Activated CD4-positive, alpha-beta memory T cell treated with anti-CD3 and anti-CD28 coated beads for 36 hours (primary cell): ENCODE measurements at regions not wholly inside any gene's neighbourhood (a gene's known extent, or its start where the extent isn't known, plus 50 kb on each side); places are given as distances from the start of the nearest gene placed in this dataset.
"Not testable (repeated sequence)": the region's sequence is repeated elsewhere in the genome, so short reads cannot be mapped to it uniquely, and the experiment has no call there.

Experiments
- CTCF ChIA-PET: fragments of 350-600 bp; sonication (Branson Sonifier 250); formaldehyde crosslinking; loops from one replicate; lab custom pipeline; 2021; ENCODE audit warnings: antibody characterized with exemption, inconsistent platforms; lab: Charles Lee
- POLR2A ChIA-PET: fragments of 350-600 bp; sonication (Branson Sonifier 250); formaldehyde crosslinking; loops from one replicate; lab custom pipeline; 2021; ENCODE audit warnings: antibody characterized with exemption; lab: Charles Lee
- DNase-seq: peaks from one replicate; pipeline ENCODE4 v3.0.0-alpha.2; 2020
- H3K27ac Mint-ChIP-seq: one replicate; pipeline ENCODE4 v1.8.0; 2021; ENCODE audit warnings: mixed read lengths
- H3K27me3 Mint-ChIP-seq: one replicate; pipeline ENCODE4 v1.8.0; 2021; ENCODE audit warnings: mixed read lengths
- H3K36me3 Mint-ChIP-seq: one replicate; pipeline ENCODE4 v1.8.0; 2021; ENCODE audit warnings: mixed read lengths
- H3K4me1 Mint-ChIP-seq: one replicate; pipeline ENCODE4 v1.8.0; 2021; ENCODE audit warnings: low read depth, mixed read lengths
- H3K4me3 Mint-ChIP-seq: one replicate; pipeline ENCODE4 v1.8.0; 2021; ENCODE audit warnings: mild to moderate bottlenecking, mixed read lengths
- H3K9me3 Mint-ChIP-seq: one replicate; pipeline ENCODE4 v1.8.0; 2021; ENCODE audit warnings: mixed read lengths
- intact Hi-C: fragments of 100-400 bp; cut with micrococcal nuclease; formaldehyde crosslinking; loops from one replicate; pipeline ENCODE4 v1.15.1; 2023

DNA sequence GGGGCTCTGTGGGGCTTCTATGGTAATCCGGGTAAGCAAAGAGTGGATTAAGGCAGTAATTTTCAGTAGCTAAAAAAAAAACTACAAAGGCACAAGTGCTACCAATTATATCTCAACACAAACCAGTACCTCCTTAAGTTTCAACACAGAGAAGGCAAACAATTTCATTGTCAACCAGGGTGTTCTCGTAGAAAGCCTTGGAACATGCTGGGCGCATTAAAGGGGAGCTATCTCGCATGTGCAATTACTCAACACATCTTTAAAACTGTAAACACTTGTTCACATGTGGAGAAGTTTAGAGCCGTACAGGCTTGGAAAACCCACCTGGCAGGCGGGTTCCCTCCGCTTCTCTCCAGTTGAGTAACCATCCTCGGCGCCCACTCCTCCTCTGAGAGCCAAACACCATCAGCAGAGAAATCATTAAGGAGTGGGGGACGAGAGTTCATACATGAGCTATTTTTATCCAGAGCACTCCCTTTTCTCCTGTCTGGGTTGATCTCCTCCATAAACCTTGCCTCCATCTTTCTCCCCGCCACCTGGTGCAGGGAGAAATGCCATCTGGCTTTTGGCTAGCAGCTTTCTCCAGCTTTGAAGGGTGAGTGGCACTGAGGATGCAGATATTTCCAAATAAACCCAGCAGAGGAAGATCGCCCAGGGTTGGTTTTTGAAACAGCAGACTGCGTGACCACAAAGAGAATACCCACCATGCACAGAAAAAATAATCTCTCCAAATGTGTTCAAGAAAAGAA lies 287.1 kb downstream of the WDR11 start:
- Mint-ChIP-seq H3K9me3 (peaks cover 8% of the 10 kb centered on the region), H3K4me1 (no peaks in the 10 kb centered on the region), H3K27me3 (no peaks in the 10 kb centered on the region), H3K4me3 (no peak overlapping the region), H3K27ac (no peak overlapping the region), H3K36me3 (no peaks in the 10 kb centered on the region)
- ChIA-PET POLR2A (no interaction called here), CTCF (no interaction called here)
- no peak for DNase-seq
- intact Hi-C loops, result no loop called here

DNA sequence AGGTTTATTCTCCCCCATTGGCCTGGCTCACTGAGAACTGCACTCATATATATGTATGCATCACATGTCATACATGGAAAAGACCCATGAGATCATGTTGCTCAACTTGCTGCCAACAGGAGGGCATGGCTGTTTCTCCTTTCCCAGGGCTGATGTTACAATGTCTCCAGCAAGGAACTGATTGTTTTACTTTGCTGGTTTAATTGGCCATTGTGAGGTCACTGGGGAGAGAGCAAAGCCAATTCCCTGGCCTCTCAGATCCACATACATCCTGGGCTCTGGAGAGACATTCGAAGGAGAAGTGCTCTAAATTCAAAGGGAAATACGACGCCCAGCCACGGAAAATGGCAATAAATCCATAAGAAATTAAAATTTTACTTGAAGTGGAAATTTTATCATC lies 287.8 kb downstream of the WDR11 start:
- CTCF ChIA-PET, result no interaction called here
- intact Hi-C loops, result no loop called here
- Mint-ChIP-seq H3K9me3 (peaks cover 13% of the 10 kb centered on the region), H3K27me3 (no peaks in the 10 kb centered on the region), H3K4me3 (no peak overlapping the region), H3K4me1 (no peaks in the 10 kb centered on the region), H3K27ac (no peak overlapping the region), H3K36me3 (no peaks in the 10 kb centered on the region)
- DNase-seq, result no peak
- POLR2A ChIA-PET, result no interaction called here

DNA sequence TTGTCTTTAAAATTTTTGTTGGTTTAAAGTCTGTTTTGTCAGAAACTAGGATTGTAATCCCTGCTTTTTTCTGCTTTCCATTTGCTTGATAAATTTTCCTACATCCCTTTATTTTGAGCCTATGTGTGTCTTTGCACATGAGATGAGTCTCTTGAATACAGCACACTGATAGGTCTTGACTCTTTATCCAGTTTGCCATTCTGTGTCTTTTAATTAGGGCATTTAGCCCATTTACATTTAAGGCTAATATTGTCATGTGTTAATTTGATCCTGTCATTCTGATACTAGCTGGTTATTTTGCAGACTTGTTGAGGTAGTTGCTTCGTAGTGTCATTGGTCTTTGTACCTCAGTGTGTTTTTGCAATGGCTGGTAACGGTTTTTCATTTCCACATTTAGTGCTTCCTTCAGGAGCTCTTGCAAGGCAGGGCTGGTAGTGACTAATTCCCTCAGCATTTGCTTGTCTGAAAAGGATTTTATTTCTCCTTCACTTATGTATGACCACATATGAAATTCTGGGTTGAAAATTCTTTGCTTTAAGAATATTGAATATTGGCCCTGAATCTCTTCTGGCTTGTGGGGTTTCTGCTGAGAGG lies 294.7 kb downstream of the WDR11 start:
- CTCF ChIA-PET, intact Hi-C loops, H3K27ac Mint-ChIP-seq, H3K27me3 Mint-ChIP-seq, H3K36me3 Mint-ChIP-seq, POLR2A ChIA-PET, H3K4me3 Mint-ChIP-seq, DNase-seq, H3K4me1 Mint-ChIP-seq: not testable (repeated sequence)
- peaks cover 32% of the 10 kb centered on the region for H3K9me3 Mint-ChIP-seq

- Mint-ChIP-seq H3K36me3 (no peaks in the 10 kb centered on the region), H3K27me3 (no peaks in the 10 kb centered on the region), H3K9me3 (peaks cover 19% of the 10 kb centered on the region), H3K4me1 (no peaks in the 10 kb centered on the region), H3K27ac (no peak overlapping the region), H3K4me3 (no peak overlapping the region)
- intact Hi-C loops, result no loop called here
- ChIA-PET CTCF (no interaction called here), POLR2A (no interaction called here)
- no peak for DNase-seq
These were observed 297.8 kb downstream of the WDR11 start for GRCh38 chr10:121148921-121149320.

GRCh38 chr10:121152033-121152432 lies 300.9 kb downstream of the WDR11 start:
- POLR2A ChIA-PET, result no interaction called here
- intact Hi-C loops, result no loop called here

GRCh38 chr10:121152935-121153334 lies 301.8 kb downstream of the WDR11 start:
- Mint-ChIP-seq H3K36me3 (no peaks in the 10 kb centered on the region), H3K27me3 (no peaks in the 10 kb centered on the region), H3K4me1 (no peaks in the 10 kb centered on the region), H3K9me3 (no peaks in the 10 kb centered on the region), H3K4me3 (no peak overlapping the region), H3K27ac (no peak overlapping the region)
- ChIA-PET POLR2A (no interaction called here), CTCF (no interaction called here)
- intact Hi-C loops, result no loop called here
- no peak for DNase-seq

More at GRCh38 chr10:121152033-121152432, 300.9 kb downstream of the WDR11 start:
- no peak overlapping the region for H3K4me3 Mint-ChIP-seq
- CTCF ChIA-PET, result no interaction called here
- H3K9me3 Mint-ChIP-seq, result no peaks in the 10 kb centered on the region
- no peaks in the 10 kb centered on the region for H3K36me3 Mint-ChIP-seq
- H3K27me3 Mint-ChIP-seq, result no peaks in the 10 kb centered on the region
- no peak for DNase-seq
- H3K27ac Mint-ChIP-seq, result no peak overlapping the region
- H3K4me1 Mint-ChIP-seq, result no peaks in the 10 kb centered on the region

GRCh38 chr10:121154310-121154709 lies 303.1 kb downstream of the WDR11 start:
- Mint-ChIP-seq H3K4me1 (no peaks in the 10 kb centered on the region), H3K27me3 (no peaks in the 10 kb centered on the region), H3K27ac (no peak overlapping the region), H3K9me3 (no peaks in the 10 kb centered on the region), H3K4me3 (no peak overlapping the region), H3K36me3 (no peaks in the 10 kb centered on the region)
- POLR2A ChIA-PET, result no interaction called here
- intact Hi-C loops, result no loop called here
- CTCF ChIA-PET, result no interaction called here
- DNase-seq, result no peak

DNA sequence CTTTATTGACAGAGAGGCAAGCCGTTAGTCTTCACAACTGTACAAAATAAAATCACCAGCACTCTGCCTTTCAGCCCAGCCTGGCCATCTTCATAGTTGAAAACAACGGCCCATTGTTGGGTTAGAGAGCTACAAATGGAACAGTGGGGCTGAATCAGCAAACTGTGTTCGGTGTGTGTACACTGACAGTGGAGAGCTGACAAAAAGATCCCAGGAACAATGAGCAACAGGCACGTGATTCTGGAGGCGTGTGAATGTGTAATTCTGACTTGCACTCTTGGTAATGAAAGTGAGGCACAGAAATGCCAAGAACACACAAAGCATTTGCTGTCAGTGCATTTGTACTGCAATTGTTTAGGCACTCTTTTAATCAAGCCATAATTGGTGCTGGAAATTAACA lies 303.7 kb downstream of the WDR11 start:
- DNase-seq, result no peak
- ChIA-PET CTCF (no interaction called here), POLR2A (no interaction called here)
- H3K4me1 Mint-ChIP-seq, result no peaks in the 10 kb centered on the region
- no peak overlapping the region for H3K4me3 Mint-ChIP-seq
- intact Hi-C loops, result no loop called here
- H3K9me3 Mint-ChIP-seq, result no peaks in the 10 kb centered on the region
- no peak overlapping the region for H3K27ac Mint-ChIP-seq
- no peaks in the 10 kb centered on the region for H3K36me3 Mint-ChIP-seq
- no peaks in the 10 kb centered on the region for H3K27me3 Mint-ChIP-seq

- intact Hi-C loops, result no loop called here
- Mint-ChIP-seq H3K9me3 (no peaks in the 10 kb centered on the region), H3K36me3 (no peaks in the 10 kb centered on the region), H3K27me3 (no peaks in the 10 kb centered on the region), H3K4me1 (no peaks in the 10 kb centered on the region), H3K4me3 (no peak overlapping the region), H3K27ac (no peak overlapping the region)
- ChIA-PET POLR2A (no interaction called here), CTCF (no interaction called here)
- no peak for DNase-seq
These were observed 304.7 kb downstream of the WDR11 start for GRCh38 chr10:121155742-121156474.

GRCh38 chr10:121157998-121158397 lies 306.8 kb downstream of the WDR11 start:
- POLR2A ChIA-PET, result no interaction called here
- Mint-ChIP-seq H3K27me3 (no peaks in the 10 kb centered on the region), H3K4me3 (no peak overlapping the region), H3K9me3 (peaks cover 4% of the 10 kb centered on the region), H3K36me3 (no peaks in the 10 kb centered on the region), H3K4me1 (no peaks in the 10 kb centered on the region), H3K27ac (no peak overlapping the region)
- intact Hi-C loops, result no loop called here
- CTCF ChIA-PET, result no interaction called here
- no peak for DNase-seq

GRCh38 chr10:121158988-121159579 lies 307.9 kb downstream of the WDR11 start:
- intact Hi-C loops, result no loop called here
- Mint-ChIP-seq H3K27me3 (no peaks in the 10 kb centered on the region), H3K36me3 (peaks cover 1% of the 10 kb centered on the region), H3K27ac (no peak overlapping the region), H3K4me1 (no peaks in the 10 kb centered on the region), H3K4me3 (no peak overlapping the region), H3K9me3 (peaks cover 6% of the 10 kb centered on the region)
- POLR2A ChIA-PET, result interaction anchor here (0.6 kb wide), 1 partner anchor 785 kb away, joined by 4 read pairs; no protein-coding TSS in a partner anchor
- DNase-seq, result no peak
- CTCF ChIA-PET, result no interaction called here

GRCh38 chr10:121159670-121160069 lies 308.5 kb downstream of the WDR11 start:
- peaks cover 1% of the 10 kb centered on the region for H3K36me3 Mint-ChIP-seq
- H3K27ac Mint-ChIP-seq, result no peak overlapping the region
- no peaks in the 10 kb centered on the region for H3K27me3 Mint-ChIP-seq
- H3K9me3 Mint-ChIP-seq, result peaks cover 6% of the 10 kb centered on the region
- ChIA-PET POLR2A (interaction anchor here (0.6 kb wide), 1 partner anchor 785 kb away, joined by 4 read pairs; no protein-coding TSS in a partner anchor), CTCF (no interaction called here)
- no peaks in the 10 kb centered on the region for H3K4me1 Mint-ChIP-seq
- H3K4me3 Mint-ChIP-seq, result no peak overlapping the region
- peak; percentile 33 for DNase-seq
- intact Hi-C loops, result no loop called here
